GM10266 (cell line): ENCODE measurements at regions not wholly inside any gene's neighbourhood (a gene's known extent, or its start where the extent isn't known, plus 50 kb on each side); places are given as distances from the start of the nearest gene placed in this dataset.
"Not testable (repeated sequence)": the region's sequence is repeated elsewhere in the genome, so short reads cannot be mapped to it uniquely, and the experiment has no call there.

Experiments used
- DNase-seq: peaks from one replicate; pipeline ENCODE4 v3.0.0; 2012; ENCODE audit errors: extremely low spot score
- TF ChIP-seq, protein P1 (sequence below): IDR thresholded peaks from 2 replicates; pipeline ENCODE4 v1.5.1; 2012; ENCODE audit warnings: mild to moderate bottlenecking, low read depth; ENCODE audit not compliant: control insufficient read depth, insufficient read depth; ENCODE audit errors: missing control alignments

DNA sequence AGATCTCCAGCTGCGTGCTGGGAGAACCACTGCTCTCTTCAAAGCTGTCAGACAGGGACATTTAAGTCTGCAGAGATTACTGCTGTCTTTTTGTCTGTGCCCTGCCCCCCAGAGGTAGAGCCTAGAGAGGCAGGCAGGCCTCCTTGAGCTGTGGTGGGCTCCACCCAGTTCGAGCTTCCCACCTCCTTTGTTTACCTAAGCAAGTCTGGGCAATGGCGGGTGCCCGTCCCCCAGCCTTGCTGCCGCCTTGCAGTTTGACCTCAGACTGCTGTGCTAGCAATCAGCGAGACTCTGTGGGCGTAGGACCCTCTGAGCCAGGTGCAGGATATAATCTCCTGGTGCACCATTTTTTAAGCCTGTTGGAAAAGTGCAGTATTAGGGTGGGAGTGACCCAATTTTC lies 128.6 kb downstream of the ACTR3 start:
- DNase-seq = not testable (repeated sequence)

DNA sequence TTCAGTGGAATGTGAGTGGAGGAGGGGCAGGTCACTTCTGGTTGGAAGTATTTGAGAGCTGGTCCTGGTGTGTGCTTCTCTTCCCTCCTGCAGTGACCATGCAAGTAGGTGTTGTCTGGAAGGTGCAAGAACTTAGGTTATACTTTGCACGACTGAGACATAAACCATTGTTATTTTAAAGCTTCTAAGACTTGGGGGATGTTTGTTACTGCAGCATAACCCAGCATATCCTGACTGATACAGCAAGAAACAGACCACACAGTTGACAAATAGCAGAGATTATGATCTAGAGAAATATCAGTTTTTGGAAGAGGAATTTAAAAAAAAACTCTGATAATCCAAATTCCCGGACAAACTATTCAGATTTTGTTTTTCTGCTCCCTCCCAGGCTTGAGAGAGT lies 130.8 kb downstream of the ACTR3 start:
- no peak for DNase-seq

DNA sequence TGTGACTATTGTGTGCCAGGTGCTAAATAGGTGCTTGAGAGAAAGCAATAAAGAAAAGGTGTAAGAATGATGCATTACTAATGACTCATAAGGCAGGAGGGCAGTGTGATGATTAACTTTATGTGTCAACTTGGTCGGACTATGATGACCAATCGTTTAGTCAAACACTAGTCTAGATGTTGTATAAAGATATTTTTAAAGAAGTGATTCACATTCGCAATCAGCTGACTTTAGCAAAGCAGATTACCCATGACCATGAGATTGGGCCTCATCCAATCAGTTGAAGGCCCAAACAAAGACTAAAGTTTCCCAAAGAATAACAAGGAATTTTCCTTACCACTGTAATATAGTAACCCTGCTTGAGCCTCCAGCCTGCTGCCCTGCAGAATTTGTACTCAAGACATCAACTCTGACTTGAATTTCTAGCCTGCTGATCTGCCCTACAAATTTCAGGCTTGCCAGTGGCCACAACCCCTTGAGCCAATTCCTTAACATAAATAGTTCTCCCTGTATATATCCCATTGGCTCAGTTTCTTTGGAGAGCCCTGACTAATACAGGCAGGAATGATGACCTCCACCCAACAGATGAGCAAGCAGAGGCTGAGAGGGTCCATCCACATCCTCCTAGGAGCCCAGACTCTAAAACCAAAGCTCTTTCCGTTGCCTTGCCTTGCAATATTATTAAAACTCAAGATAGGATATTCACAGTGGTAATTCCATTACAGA lies 132.6 kb downstream of the ACTR3 start:
- no peak for DNase-seq
- TF ChIP-seq, protein P1, sequence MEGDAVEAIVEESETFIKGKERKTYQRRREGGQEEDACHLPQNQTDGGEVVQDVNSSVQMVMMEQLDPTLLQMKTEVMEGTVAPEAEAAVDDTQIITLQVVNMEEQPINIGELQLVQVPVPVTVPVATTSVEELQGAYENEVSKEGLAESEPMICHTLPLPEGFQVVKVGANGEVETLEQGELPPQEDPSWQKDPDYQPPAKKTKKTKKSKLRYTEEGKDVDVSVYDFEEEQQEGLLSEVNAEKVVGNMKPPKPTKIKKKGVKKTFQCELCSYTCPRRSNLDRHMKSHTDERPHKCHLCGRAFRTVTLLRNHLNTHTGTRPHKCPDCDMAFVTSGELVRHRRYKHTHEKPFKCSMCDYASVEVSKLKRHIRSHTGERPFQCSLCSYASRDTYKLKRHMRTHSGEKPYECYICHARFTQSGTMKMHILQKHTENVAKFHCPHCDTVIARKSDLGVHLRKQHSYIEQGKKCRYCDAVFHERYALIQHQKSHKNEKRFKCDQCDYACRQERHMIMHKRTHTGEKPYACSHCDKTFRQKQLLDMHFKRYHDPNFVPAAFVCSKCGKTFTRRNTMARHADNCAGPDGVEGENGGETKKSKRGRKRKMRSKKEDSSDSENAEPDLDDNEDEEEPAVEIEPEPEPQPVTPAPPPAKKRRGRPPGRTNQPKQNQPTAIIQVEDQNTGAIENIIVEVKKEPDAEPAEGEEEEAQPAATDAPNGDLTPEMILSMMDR = no peak

More for the DNA sequence above, 130.8 kb downstream of the ACTR3 start:
- TF ChIP-seq, protein P1 = no peak

DNA sequence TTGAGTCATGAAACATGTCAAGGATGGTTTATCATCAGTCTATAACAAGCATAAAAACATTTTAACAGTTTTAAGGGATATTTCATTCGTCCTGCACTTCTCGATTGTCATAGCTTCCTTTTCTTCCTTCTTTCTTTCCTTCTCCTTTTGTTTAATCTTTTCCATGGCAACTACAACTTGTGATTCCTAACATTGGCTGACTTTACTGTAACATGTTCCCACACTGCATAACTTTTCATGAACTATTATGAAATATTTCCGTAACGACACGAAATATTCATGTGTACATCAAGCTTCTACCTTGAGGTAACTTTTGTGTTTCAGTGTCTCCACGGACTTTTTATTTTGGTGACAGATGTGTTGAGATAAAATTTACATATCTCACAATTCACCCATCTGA lies 134.4 kb downstream of the ACTR3 start:
- TF ChIP-seq, protein P1 = no peak
- no peak for DNase-seq

DNA sequence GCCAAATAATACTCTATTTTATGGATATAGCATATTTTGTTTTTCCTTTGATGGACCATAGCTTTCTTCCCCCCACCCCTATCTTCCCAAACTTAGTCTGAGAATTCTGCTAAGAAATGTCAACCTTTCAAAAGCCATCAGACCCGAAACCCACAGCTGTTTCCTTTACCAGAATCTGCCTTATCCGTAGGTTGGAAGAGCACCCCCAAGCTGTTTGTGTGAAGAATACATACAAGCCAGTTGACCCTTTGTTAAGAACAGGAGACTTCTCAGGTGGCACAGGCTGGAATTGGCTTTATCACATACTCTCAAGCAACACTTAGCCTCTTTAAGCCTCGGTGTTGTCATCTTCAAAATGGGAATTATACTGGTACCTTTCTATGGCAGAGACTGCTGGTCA lies 135.1 kb downstream of the ACTR3 start:
- TF ChIP-seq, protein P1 = no peak
- no peak for DNase-seq

DNA sequence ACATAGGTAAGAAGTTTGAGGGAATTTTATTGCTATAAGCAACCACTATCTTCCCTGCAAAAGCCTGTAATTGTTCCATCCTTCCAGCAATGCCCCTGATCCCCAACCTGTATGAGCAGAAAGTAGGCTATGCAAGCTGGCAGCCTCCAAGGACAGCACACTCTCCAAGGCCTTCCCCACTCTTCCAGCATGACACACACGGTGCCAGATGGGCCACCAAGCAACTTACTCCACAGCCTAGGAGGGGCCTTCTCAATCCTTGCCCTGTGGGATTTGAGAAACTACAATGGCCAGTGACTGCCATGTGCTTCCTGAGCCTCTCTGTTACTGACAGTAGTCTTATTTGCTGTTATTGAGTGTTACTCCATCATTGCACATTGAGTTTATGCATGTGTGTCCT lies 137.5 kb downstream of the ACTR3 start:
- DNase-seq = no peak
- TF ChIP-seq, protein P1 = no peak

DNA sequence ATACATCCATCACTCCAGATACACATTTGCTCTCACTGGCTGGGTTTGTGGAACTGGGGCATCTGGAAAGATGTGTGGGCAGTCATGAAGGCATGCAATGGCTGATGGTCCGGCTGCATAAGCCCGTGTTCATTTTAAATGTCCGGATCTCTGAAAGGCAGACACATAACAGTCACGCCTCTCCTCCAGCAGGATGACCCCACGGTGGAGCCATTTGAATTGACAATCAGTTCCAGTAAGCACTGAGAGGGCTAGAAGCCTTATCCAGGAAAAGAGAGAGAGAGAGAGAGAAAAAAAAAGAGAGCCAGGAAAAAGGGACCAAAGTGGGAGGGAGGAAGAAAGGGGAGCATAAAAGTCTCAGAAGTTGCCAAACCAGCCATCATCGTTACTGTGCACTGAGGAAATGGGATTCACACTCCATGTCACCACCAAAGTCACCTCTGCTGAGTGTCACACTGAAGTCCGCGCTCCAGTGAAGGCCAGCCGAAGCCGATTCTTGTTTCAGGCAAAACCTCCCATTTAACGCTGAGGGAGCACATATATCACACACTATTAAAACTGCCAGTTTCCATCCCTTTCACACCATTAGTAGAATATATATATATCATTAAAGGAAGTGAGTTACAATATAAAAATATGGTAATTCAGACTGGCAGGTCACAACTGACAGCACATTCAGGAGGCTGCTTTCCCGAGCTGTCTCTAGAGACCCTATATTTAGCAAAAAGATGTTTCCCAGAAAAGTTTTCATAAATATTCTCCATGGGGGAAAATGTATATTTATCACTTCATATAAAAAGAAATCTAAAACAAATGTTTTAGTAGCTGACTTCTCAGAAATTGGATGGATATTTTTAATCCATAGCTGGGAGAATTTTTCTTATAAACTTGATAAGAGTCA lies 142.0 kb downstream of the ACTR3 start:
- TF ChIP-seq, protein P1 = no peak
- no peak for DNase-seq
